Hepatic stellate cell (primary cell): ENCODE measurements at regions not wholly inside any gene's neighbourhood (a gene's known extent, or its start where the extent isn't known, plus 50 kb on each side); places are given as distances from the start of the nearest gene placed in this dataset.
"Not testable (repeated sequence)": the region's sequence is repeated elsewhere in the genome, so short reads cannot be mapped to it uniquely, and the experiment has no call there.

Experiments used
- DNase-seq: peaks from one replicate; pipeline ENCODE4 v3.0.0; 2011; ENCODE audit warnings: low spot score

GRCh38 chr1:224535641-224536040 is 80.5 kb upstream of the CNIH3 start:
- DNase-seq: no peak

GRCh38 chr1:224539971-224540370 is 76.1 kb upstream of the CNIH3 start:
- no peak for DNase-seq

- no peak for DNase-seq
Observed at GRCh38 chr1:224540535-224540934, 75.6 kb upstream of the CNIH3 start.

- no peak for DNase-seq
Observed at GRCh38 chr1:224541072-224541790, 74.9 kb upstream of the CNIH3 start.

GRCh38 chr1:224541901-224542630 is 74.1 kb upstream of the CNIH3 start:
- DNase-seq: no peak

GRCh38 chr1:224542783-224543440 is 73.2 kb upstream of the CNIH3 start:
- peak; percentile 71 for DNase-seq

- no peak for DNase-seq
Observed at GRCh38 chr1:224543453-224543852, 72.7 kb upstream of the CNIH3 start.

GRCh38 chr1:224544346-224545110 is 71.6 kb upstream of the CNIH3 start:
- DNase-seq: no peak

GRCh38 chr1:224545571-224545970 is 70.5 kb upstream of the CNIH3 start:
- no peak for DNase-seq

GRCh38 chr1:224548676-224549075 is 67.4 kb upstream of the CNIH3 start:
- DNase-seq: no peak

GRCh38 chr1:224551189-224551588 is 64.9 kb upstream of the CNIH3 start:
- not testable (repeated sequence) for DNase-seq

- DNase-seq: no peak
Observed at GRCh38 chr1:224554056-224554455, 62.1 kb upstream of the CNIH3 start.

- no peak for DNase-seq
Observed at GRCh38 chr1:224554620-224555259, 61.4 kb upstream of the CNIH3 start.

GRCh38 chr1:224558904-224559303 is 57.2 kb upstream of the CNIH3 start:
- no peak for DNase-seq

- DNase-seq: no peak
Observed at GRCh38 chr1:224559981-224560728, 56.0 kb upstream of the CNIH3 start.

GRCh38 chr1:224562881-224563280 is 53.2 kb upstream of the CNIH3 start:
- DNase-seq: not testable (repeated sequence)

- no peak for DNase-seq
Observed at GRCh38 chr1:224563666-224564065, 52.5 kb upstream of the CNIH3 start.

- DNase-seq: no peak
Observed at GRCh38 chr1:224564454-224565084, 51.5 kb upstream of the CNIH3 start.

- DNase-seq: peak; percentile 62
Observed at GRCh38 chr1:224565186-224565585, 50.9 kb upstream of the CNIH3 start.

GRCh38 chr1:224565611-224566406 is 50.3 kb upstream of the CNIH3 start:
- DNase-seq: no peak
